Stimulated activated CD4-positive, alpha-beta T cell treated with anti-CD3 and anti-CD28 coated beads, Interleukin-1b, Interleukin-23, amount 100 ng/mL, for 1 hour (primary cell): ENCODE measurements at regions not wholly inside any gene's neighbourhood (a gene's known extent, or its start where the extent isn't known, plus 50 kb on each side); places are given as distances from the start of the nearest gene placed in this dataset.

Experiments
- DNase-seq, 2 donors: peaks; one replicate each; pipeline ENCODE4 v3.0.0-alpha.2; 2020; ENCODE audit warnings: low read depth in 2 of 2

GRCh38 chr7:25911738-25912607 is 240.0 kb upstream of the NFE2L3 start:
- no peak for DNase-seq

- DNase-seq = no peak
Measured at GRCh38 chr7:25913598-25914224, 238.3 kb upstream of the NFE2L3 start.

GRCh38 chr7:25918731-25919130 is 233.3 kb upstream of the NFE2L3 start:
- no peak for DNase-seq

GRCh38 chr7:25922296-25922695 is 229.7 kb upstream of the NFE2L3 start:
- DNase-seq = no peak

GRCh38 chr7:25923741-25924460 is 228.1 kb upstream of the NFE2L3 start:
- DNase-seq = no peak

GRCh38 chr7:25926009-25926408 is 226.0 kb upstream of the NFE2L3 start:
- DNase-seq = no peak

GRCh38 chr7:25926451-25926850 is 225.5 kb upstream of the NFE2L3 start:
- no peak for DNase-seq

- no peak for DNase-seq
Measured at GRCh38 chr7:25926891-25927625, 224.9 kb upstream of the NFE2L3 start.

GRCh38 chr7:25927626-25927978 is 224.4 kb upstream of the NFE2L3 start:
- no peak for DNase-seq

GRCh38 chr7:25928549-25929330 is 223.3 kb upstream of the NFE2L3 start:
- DNase-seq = no peak

GRCh38 chr7:25929448-25929847 is 222.6 kb upstream of the NFE2L3 start:
- DNase-seq = no peak

- no peak for DNase-seq
Measured at GRCh38 chr7:25930492-25931048, 221.4 kb upstream of the NFE2L3 start.

GRCh38 chr7:25931156-25931555 is 220.8 kb upstream of the NFE2L3 start:
- DNase-seq = no peak

- no peak for DNase-seq
Measured at GRCh38 chr7:25933921-25934320, 218.1 kb upstream of the NFE2L3 start.

- DNase-seq = no peak
Measured at GRCh38 chr7:25940086-25940906, 211.7 kb upstream of the NFE2L3 start.

- no peak for DNase-seq
Measured at GRCh38 chr7:25944777-25945515, 207.1 kb upstream of the NFE2L3 start.

- no peak for DNase-seq
Measured at GRCh38 chr7:25945608-25946007, 206.4 kb upstream of the NFE2L3 start.

- DNase-seq = no peak
Measured at GRCh38 chr7:25946181-25946580, 205.8 kb upstream of the NFE2L3 start.
